ENCODE measurements at regions not wholly inside any gene's neighbourhood (a gene's known extent, or its start where the extent isn't known, plus 50 kb on each side); places are given as distances from the start of the nearest gene placed in this dataset.

DNA sequence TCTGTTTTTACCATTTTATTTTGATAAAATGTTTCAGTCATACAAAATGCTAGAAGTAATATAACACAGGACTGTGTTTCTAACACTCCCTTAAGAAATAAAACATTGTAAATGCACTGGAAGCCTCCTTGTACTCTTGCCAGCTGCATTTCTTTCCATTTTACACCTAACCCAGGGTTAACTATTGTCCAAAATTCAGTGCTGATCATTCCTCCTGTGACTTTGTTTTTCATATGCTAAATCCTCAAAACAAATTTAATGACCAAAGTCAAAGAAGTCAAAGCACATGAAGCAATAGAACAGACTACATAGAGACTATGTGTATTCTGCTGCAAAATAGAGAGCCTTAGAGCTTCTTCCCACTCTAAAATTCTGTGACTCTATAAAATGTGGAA is 420.3 kb upstream of the PRICKLE1 start:
- no peak for FAIRE-seq
- no peaks in the 10 kb centered on the region for H3K36me3 ChIP-seq (ENCODE audit: control insufficient read depth in 2 of 2, extremely low read depth in 1 of 2, insufficient read depth in 2 of 2, low read length in 2 of 2)

DNA sequence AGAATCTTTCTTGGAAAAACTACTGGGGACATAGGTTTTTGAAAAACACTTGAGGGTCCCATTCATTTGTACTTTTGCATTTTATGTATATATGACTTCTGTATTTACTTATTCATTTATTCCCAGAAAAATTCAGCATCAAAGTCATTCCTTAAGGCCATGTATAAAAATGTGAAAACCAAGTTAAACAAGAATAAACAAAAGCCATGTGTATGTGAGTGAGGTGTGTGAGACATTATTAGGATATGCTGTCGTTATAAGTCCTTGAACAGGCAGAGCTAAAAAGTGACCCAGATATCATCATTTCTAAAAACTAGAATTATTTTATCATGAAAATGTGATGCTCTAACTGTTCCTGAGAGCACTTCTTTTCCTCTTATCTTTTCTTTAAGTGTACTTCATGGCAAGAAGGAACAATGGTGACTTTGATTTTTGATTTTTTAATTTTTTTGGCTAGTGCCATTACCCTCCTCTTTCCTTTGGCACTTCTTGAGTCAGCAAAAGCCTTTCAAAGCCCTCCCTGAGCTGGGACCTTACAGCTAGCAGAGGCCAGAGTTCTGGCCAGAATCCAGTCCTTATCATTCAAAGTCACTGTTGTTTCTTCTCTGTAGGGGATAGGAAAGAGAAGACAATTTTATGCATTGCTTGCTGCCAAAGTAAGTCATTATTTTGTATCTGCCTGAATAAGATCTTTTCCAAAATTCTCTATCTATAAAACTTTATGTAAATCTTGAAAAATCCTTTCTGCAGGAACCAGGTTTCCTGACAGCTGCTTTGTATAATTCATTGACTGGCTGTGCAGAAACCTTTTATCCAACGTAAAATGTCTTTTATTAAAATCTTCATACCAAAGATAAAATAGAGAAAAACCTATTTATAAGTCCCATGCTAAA is 419.7 kb upstream of the PRICKLE1 start:
- Histone ChIP-seq H3K4me3 (ENCODE audit: control insufficient read depth in 2 of 3, extremely low read depth in 1 of 3, insufficient read depth in 2 of 3, low read depth in 1 of 3, low read length in 3 of 3) (no peak overlapping the region), H4K20me1 (ENCODE audit: control insufficient read depth, extremely low read depth, insufficient read depth, low read length) (no peaks in the 10 kb centered on the region), H3K4me1 (ENCODE audit: control insufficient read depth, extremely low read depth, insufficient read depth, low read length) (no peaks in the 10 kb centered on the region), H3K9me1 (ENCODE audit: control insufficient read depth, extremely low read depth, insufficient read depth, low read length) (no peaks in the 10 kb centered on the region), H3K79me2 (ENCODE audit: control insufficient read depth, insufficient read depth, low read length) (no peaks in the 10 kb centered on the region), H3K36me3 (ENCODE audit: control insufficient read depth in 2 of 2, extremely low read depth in 1 of 2, insufficient read depth in 2 of 2, low read length in 2 of 2) (no peaks in the 10 kb centered on the region), H2AFZ (ENCODE audit: control insufficient read depth, low read length) (no peak overlapping the region), H3K4me2 (ENCODE audit: control insufficient read depth, extremely low read depth, insufficient read depth, low read depth, low read length) (no peak overlapping the region), H3K27me3 (ENCODE audit: control insufficient read depth, extremely low read depth, insufficient read depth, low read length) (no peaks in the 10 kb centered on the region), H3K27ac (ENCODE audit: control insufficient read depth, insufficient read depth, low read length) (no peak overlapping the region), H3K9ac (ENCODE audit: control insufficient read depth, extremely low read depth, insufficient read depth, low read length) (no peak overlapping the region), H3K9me3 (ENCODE audit: control insufficient read depth, low read depth, low read length) (no peaks in the 10 kb centered on the region)
- DNase-seq (ENCODE audit: low read depth, low spot score): no peak
- dilution Hi-C loops (cut with MboI; ENCODE audit: extremely low pct_ligation_motif_present, low sequenced_read_pairs): no loop called here
- FAIRE-seq: no peak
- TF ChIP-seq CTCF (optimal IDR thresholded peaks at IDR 0.05 in 1 of 3, IDR thresholded peaks at IDR 0.05 in 1 of 3, conservative IDR thresholded peaks at IDR 0.05 in 1 of 3; ENCODE audit: extremely low read depth in 1 of 3, insufficient read depth in 2 of 3, low read length in 3 of 3) (no peak), EZH2 (IDR thresholded peaks at IDR 0.05; ENCODE audit: low read length) (no peak)

More for the DNA sequence above, 420.3 kb upstream of the PRICKLE1 start:
- no peak for DNase-seq (ENCODE audit: low read depth, low spot score)
- H4K20me1 ChIP-seq (ENCODE audit: control insufficient read depth, extremely low read depth, insufficient read depth, low read length): no peaks in the 10 kb centered on the region
- H3K27ac ChIP-seq (ENCODE audit: control insufficient read depth, insufficient read depth, low read length): no peak overlapping the region
- H3K27me3 ChIP-seq (ENCODE audit: control insufficient read depth, extremely low read depth, insufficient read depth, low read length): no peaks in the 10 kb centered on the region
- H3K4me1 ChIP-seq (ENCODE audit: control insufficient read depth, extremely low read depth, insufficient read depth, low read length): no peaks in the 10 kb centered on the region
- H3K9ac ChIP-seq (ENCODE audit: control insufficient read depth, extremely low read depth, insufficient read depth, low read length): no peak overlapping the region
- TF ChIP-seq CTCF (optimal IDR thresholded peaks at IDR 0.05 in 1 of 3, IDR thresholded peaks at IDR 0.05 in 1 of 3, conservative IDR thresholded peaks at IDR 0.05 in 1 of 3; ENCODE audit: extremely low read depth in 1 of 3, insufficient read depth in 2 of 3, low read length in 3 of 3) (no peak), EZH2 (IDR thresholded peaks at IDR 0.05; ENCODE audit: low read length) (no peak)
- H3K9me1 ChIP-seq (ENCODE audit: control insufficient read depth, extremely low read depth, insufficient read depth, low read length): no peaks in the 10 kb centered on the region
- no peaks in the 10 kb centered on the region for H3K79me2 ChIP-seq (ENCODE audit: control insufficient read depth, insufficient read depth, low read length)
- no peak overlapping the region for H3K4me2 ChIP-seq (ENCODE audit: control insufficient read depth, extremely low read depth, insufficient read depth, low read depth, low read length)
- no peaks in the 10 kb centered on the region for H3K9me3 ChIP-seq (ENCODE audit: control insufficient read depth, low read depth, low read length)
- H2AFZ ChIP-seq (ENCODE audit: control insufficient read depth, low read length): no peak overlapping the region
- dilution Hi-C loops (cut with MboI; ENCODE audit: extremely low pct_ligation_motif_present, low sequenced_read_pairs): no loop called here
- H3K4me3 ChIP-seq (ENCODE audit: control insufficient read depth in 2 of 3, extremely low read depth in 1 of 3, insufficient read depth in 2 of 3, low read depth in 1 of 3, low read length in 3 of 3): no peak overlapping the region

Measured in keratinocyte (primary cell).